ENCODE measurements at regions not wholly inside any gene's neighbourhood (a gene's known extent, or its start where the extent isn't known, plus 50 kb on each side); places are given as distances from the start of the nearest gene placed in this dataset.

GRCh38 chr11:36730761-36731160 is 132.7 kb upstream of the RAG2 start:
- DNase-seq, result no peak

DNA sequence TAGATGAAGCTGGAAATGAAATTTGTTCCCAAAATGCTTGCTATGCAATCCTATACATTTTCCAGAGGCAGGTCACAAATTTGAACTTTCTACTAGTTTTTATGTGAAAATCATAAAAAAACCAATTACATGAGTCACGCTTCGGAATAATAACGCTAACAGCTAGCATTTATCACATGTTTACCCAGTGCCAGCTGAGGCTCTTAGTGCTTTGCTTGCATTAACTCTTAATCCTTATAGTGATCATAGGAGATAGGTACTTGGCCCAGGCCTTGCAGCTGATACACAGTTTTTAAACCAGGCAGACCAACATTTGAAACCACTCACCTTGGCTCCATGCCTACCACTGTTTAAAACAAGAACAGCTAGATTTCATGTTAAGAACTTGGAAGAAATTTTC is 131.8 kb upstream of the RAG2 start:
- no peak for DNase-seq

DNA sequence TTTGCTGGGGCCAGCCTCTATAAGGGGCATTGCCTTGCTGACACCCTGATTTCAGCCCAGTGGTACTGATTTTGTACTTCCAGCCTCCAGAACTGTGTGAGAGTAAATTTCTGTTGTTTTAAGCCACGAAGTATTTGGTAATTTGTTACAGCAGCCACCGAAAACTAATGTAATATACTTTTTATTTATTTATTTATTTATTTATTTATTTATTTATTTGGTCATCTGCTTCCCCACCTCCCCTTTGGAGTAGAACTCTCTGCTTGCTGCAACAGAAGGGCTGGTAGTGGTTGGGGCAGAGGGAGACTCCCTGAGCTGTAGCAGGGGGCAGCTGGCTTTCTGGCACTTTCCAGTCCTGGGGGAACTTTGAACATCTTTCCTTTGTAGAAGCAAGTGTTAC is 128.4 kb upstream of the RAG2 start:
- DNase-seq, result no peak

DNA sequence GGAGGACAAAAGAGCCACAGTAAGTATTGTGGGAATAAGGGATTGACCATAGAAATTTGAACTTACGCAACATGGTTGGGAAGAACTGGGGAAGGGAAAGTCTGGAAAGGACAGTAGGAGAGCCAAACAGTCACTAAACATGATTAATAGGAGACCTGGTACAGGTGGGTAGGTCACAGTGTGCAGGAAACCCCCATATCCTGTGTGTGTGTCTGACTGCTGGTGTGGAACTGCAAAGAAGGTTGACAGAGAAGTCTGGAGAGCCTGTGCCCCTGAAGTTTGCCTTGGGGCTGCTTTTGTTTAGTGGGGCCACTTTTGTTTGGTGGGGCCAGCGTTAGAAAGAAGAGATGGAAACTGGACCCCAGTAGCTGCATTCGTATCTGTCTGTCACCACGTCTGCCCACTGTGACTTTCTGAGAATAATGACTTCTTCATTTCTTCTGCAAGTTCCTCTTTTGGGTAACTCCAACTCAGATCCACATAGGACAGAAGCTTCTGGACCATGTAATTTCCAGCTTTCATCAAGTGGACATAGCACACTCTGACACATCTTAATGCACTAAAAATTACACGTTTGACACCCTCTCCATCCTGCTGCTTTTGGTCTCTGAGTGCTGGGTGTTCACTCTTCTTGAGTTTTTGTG is 126.8 kb upstream of the RAG2 start:
- no peak for DNase-seq

DNA sequence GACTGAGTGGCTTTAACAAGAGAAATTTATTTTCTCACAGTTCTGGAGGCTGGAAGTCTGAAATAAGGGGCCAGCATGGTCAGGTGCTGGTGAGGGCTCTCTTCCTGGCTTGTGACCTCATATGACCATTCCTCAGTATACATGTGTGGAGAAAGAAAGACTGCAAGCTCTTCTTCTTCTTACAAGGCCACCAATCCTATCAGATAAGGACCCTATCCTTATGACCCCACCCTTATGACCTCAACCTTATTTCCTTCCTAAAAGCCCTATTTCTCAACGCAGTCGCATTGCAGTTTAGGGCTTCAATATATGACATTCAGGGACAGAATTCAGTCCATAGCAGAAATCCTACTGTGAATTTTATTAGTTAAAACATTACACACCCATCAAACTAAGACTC is 124.4 kb upstream of the RAG2 start:
- no peak for DNase-seq

- no peak for DNase-seq
Measured at GRCh38 chr11:36719358-36720107, 121.5 kb upstream of the RAG2 start.

GRCh38 chr11:36718451-36718850 is 120.4 kb upstream of the RAG2 start:
- DNase-seq, result no peak

GRCh38 chr11:36713715-36714114 is 115.7 kb upstream of the RAG2 start:
- no peak for DNase-seq

- DNase-seq, result no peak
Measured at GRCh38 chr11:36711104-36711825, 113.2 kb upstream of the RAG2 start.
